Transverse colon (tissue), 4 donors: ENCODE measurements at regions not wholly inside any gene's neighbourhood (a gene's known extent, or its start where the extent isn't known, plus 50 kb on each side); places are given as distances from the start of the nearest gene placed in this dataset.

Source experiments
- DNase-seq: peaks from one replicate; pipeline ENCODE4 v3.0.0-alpha.2; 2019
- H3K27ac ChIP-seq, 4 donors: fragments of 200-600 bp; sonication (generic); 2 replicates each; pipeline ENCODE4 v1.5.1; 2016 to 2018; ENCODE audit warnings: inconsistent platforms in 4 of 4
- H3K27me3 ChIP-seq: fragments of 200-600 bp; sonication (generic); 2 replicates; pipeline ENCODE4 v1.5.1; 2017; ENCODE audit warnings: inconsistent platforms
- H3K36me3 ChIP-seq, 4 donors: fragments of 200-600 bp; sonication (generic); 2 replicates each; pipeline ENCODE4 v1.5.1; 2017 to 2019; ENCODE audit warnings: inconsistent platforms in 4 of 4
- H3K4me1 ChIP-seq, 4 donors: fragments of 200-600 bp; sonication (generic); 2 replicates each; pipeline ENCODE4 v1.5.1; 2017 to 2020; ENCODE audit warnings: inconsistent platforms in 4 of 4
- H3K4me3 ChIP-seq, 4 donors: fragments of 200-600 bp; sonication (generic); 1 replicate in 1 of 4; 2 replicates in 3 of 4; pipeline versions ENCODE4 v1.5.1 to v1.6.1; 2017 to 2019; ENCODE audit warnings: inconsistent platforms in 4 of 4
- H3K9me3 ChIP-seq, 2 donors: fragments of 200-600 bp; sonication (generic); 2 replicates each; pipeline ENCODE4 v1.5.1; 2017 to 2019; ENCODE audit warnings: inconsistent platforms in 2 of 2
- CTCF ChIP-seq, 5 experiments: fragments of 200-600 bp in 3 of 5; fragments of 450-650 bp in 2 of 5; sonication (generic) in 3 of 5; IDR thresholded peaks; 1 replicate in 2 of 5; 2 replicates in 3 of 5; pipeline ENCODE4 v1.5.1; 2016 to 2017; ENCODE audit warnings: antibody characterized with exemption in 5 of 5, inconsistent platforms in 3 of 5, mild to moderate bottlenecking in 2 of 5, moderate library complexity in 1 of 5
- EP300 ChIP-seq: sonication (generic); formaldehyde crosslinking; IDR thresholded peaks from one replicate; pipeline ENCODE4 v1.6.1; 2017; ENCODE audit warnings: antibody characterized with exemption, low read depth
- POLR2A ChIP-seq: fragments of 450-650 bp; IDR thresholded peaks from one replicate; pipeline ENCODE4 v1.6.1; 2016; ENCODE audit warnings: antibody characterized with exemption, mild to moderate bottlenecking, moderate library complexity
- POLR2AphosphoS5 ChIP-seq, 3 donors: sonication (generic); formaldehyde crosslinking; IDR thresholded peaks; one replicate each; pipeline ENCODE4 v1.6.1; 2016; ENCODE audit warnings: antibody characterized with exemption in 3 of 3
- WGBS, 2 donors: methylation state at CpG; one replicate each; pipeline ENCODE4 v1.1.5; 2018; ENCODE audit warnings: low coverage in 1 of 2; 5-methylcytosine and 5-hydroxymethylcytosine counted together
- in situ Hi-C, 4 donors: fragments of 200-750 bp; cut with MboI; loops; one replicate each; pipeline versions ENCODE4 v1.15.0 to v1.15.1; 2017; ENCODE audit warnings: low sequenced_read_pairs in 3 of 4, low pct_ligation_motif_present in 1 of 4, low pct_unique_long_range_greater_than_20kb in 1 of 4
- intact Hi-C: fragments of 100-400 bp; cut with DNase I; formaldehyde crosslinking; loops from one replicate; pipeline ENCODE4 v1.15.1; 2023; ENCODE audit warnings: low total_unique reads

GRCh38 chr6:147136057-147136456 lies 68.2 kb upstream of the STXBP5 start:
- Histone ChIP-seq H3K4me1 (no peaks in the 10 kb centered on the region), H3K27me3 (no peaks in the 10 kb centered on the region), H3K27ac (no peak overlapping the region), H3K36me3 (no peaks in the 10 kb centered on the region), H3K9me3 (no peaks in the 10 kb centered on the region), H3K4me3 (no peak overlapping the region)
- DNase-seq: no peak
- intact Hi-C loops (no loop called here), in situ Hi-C loops (no loop called here)
- no peak for TF ChIP-seq POLR2AphosphoS5 (IDR thresholded peaks at IDR 0.05)
- no peak for TF ChIP-seq CTCF (IDR thresholded peaks at IDR 0.05)
- no peak for TF ChIP-seq POLR2A
- TF ChIP-seq EP300: no peak
- 52 to 73% methylated on average over 2 of the region's 2 CpGs for WGBS, 2 donors

DNA sequence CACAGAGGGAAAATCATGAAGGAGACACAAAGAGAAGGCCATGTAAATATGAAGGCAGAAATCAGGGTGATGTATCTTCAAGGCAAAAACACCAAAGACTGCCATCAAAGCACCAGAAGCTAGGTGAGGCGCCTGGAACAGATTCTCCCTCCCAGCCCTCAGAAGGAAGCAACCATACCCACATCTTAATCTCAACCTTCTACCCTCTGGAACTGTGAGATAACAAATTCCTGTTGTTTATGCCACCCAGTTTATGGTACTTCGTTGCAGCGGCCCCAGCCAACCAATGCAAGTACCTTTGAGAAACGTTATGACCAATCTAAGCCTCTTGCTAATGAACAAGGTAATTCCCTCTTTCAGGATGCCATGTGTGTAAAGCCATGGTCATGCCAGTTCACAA lies 66.2 kb upstream of the STXBP5 start:
- Histone ChIP-seq H3K4me1 (peaks cover 0 to 8% (median 0%) of the 10 kb centered on the region in 4 donors), H3K27ac (no peak overlapping the region), H3K27me3 (no peaks in the 10 kb centered on the region), H3K36me3 (no peaks in the 10 kb centered on the region), H3K4me3 (no peak overlapping the region), H3K9me3 (no peaks in the 10 kb centered on the region)
- TF ChIP-seq POLR2A: no peak
- no peak for TF ChIP-seq CTCF (IDR thresholded peaks at IDR 0.05)
- no peak for TF ChIP-seq POLR2AphosphoS5 (IDR thresholded peaks at IDR 0.05)
- TF ChIP-seq EP300: no peak
- in situ Hi-C loops (no loop called here), intact Hi-C loops (no loop called here)
- no peak for DNase-seq
- 79 to 87% methylated on average over 3 to 4 of the region's 4 CpGs for WGBS, 2 donors

GRCh38 chr6:147138835-147139234 lies 65.4 kb upstream of the STXBP5 start:
- DNase-seq: no peak
- TF ChIP-seq POLR2A (no peak), EP300 (no peak), CTCF (IDR thresholded peaks at IDR 0.05) (no peak), POLR2AphosphoS5 (IDR thresholded peaks at IDR 0.05) (no peak)
- Histone ChIP-seq H3K4me3 (no peak overlapping the region), H3K4me1 (peaks cover 0 to 8% (median 0%) of the 10 kb centered on the region in 4 donors), H3K36me3 (no peaks in the 10 kb centered on the region), H3K27ac (no peak overlapping the region), H3K27me3 (no peaks in the 10 kb centered on the region), H3K9me3 (no peaks in the 10 kb centered on the region)
- in situ Hi-C loops (no loop called here), intact Hi-C loops (no loop called here)
- WGBS, 2 donors: 83 to 89% methylated on average over 3 of the region's 3 CpGs

DNA sequence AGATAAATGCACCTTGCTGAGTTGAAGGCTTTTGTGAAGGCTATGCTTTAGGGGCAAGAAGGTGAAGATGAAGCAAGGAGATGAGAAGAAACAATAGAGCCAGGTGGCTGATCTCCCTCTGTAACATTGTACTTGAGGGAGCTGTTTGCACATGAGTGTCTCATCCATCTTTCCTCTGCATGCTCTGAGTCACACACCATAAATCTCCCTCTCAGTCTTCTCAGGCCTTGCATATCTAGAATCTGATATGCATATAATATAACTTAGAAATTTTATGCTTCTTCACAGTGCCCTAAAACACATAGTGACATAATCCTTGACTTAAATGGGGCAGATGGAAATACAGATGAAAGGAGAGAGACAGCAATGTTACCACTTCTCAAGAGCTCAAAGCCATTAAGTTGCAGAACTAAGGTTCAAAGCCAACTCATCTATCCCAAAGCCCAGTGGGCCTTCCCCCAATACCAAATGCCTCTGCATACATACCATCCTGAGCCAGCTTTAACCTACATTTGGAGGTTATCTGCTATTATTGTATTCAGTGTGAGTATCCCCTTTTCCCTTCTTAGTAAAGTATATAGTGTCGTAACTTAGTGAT lies 62.4 kb upstream of the STXBP5 start:
- TF ChIP-seq EP300: no peak
- no peak for TF ChIP-seq CTCF (IDR thresholded peaks at IDR 0.05)
- no peak for TF ChIP-seq POLR2AphosphoS5 (IDR thresholded peaks at IDR 0.05)
- no peak for TF ChIP-seq POLR2A
- H3K27me3 ChIP-seq: no peaks in the 10 kb centered on the region
- H3K27ac ChIP-seq: no peak overlapping the region
- DNase-seq: no peak
- in situ Hi-C loops (no loop called here), intact Hi-C loops (no loop called here)
- peaks cover 0 to 8% (median 0%) of the 10 kb centered on the region in 4 donors for H3K4me1 ChIP-seq
- no peaks in the 10 kb centered on the region for H3K9me3 ChIP-seq
- WGBS, 2 donors: 100% methylated on average over 1 of the region's 1 CpG
- no peak overlapping the region for H3K4me3 ChIP-seq
- H3K36me3 ChIP-seq: no peaks in the 10 kb centered on the region
